ENCODE measurements at regions not wholly inside any gene's neighbourhood (a gene's known extent, or its start where the extent isn't known, plus 50 kb on each side); places are given as distances from the start of the nearest gene placed in this dataset.

- in situ Hi-C loops (cut with HindIII; ENCODE audit: low sequenced_read_pairs): no loop called here
These were observed 317.6 kb upstream of the TSHZ2 start for GRCh38 chr20:52654567-52654966.

GRCh38 chr20:52652271-52652670 lies 319.9 kb upstream of the TSHZ2 start:
- in situ Hi-C loops (cut with HindIII; ENCODE audit: low sequenced_read_pairs): no loop called here

GRCh38 chr20:52649727-52650126 lies 322.4 kb upstream of the TSHZ2 start:
- in situ Hi-C loops (cut with HindIII; ENCODE audit: low sequenced_read_pairs): no loop called here

- in situ Hi-C loops (cut with HindIII; ENCODE audit: low sequenced_read_pairs): no loop called here
These were observed 326.3 kb upstream of the TSHZ2 start for GRCh38 chr20:52645822-52646221.

GRCh38 chr20:52643034-52643433 lies 329.1 kb upstream of the TSHZ2 start:
- in situ Hi-C loops (cut with HindIII; ENCODE audit: low sequenced_read_pairs): no loop called here

- in situ Hi-C loops (cut with HindIII; ENCODE audit: low sequenced_read_pairs): no loop called here
These were observed 335.0 kb upstream of the TSHZ2 start for GRCh38 chr20:52637201-52637600.

GRCh38 chr20:52631469-52631868 lies 340.7 kb upstream of the TSHZ2 start:
- in situ Hi-C loops (cut with HindIII; ENCODE audit: low sequenced_read_pairs): no loop called here

GRCh38 chr20:52630138-52630537 lies 342.0 kb upstream of the TSHZ2 start:
- in situ Hi-C loops (cut with HindIII; ENCODE audit: low sequenced_read_pairs): no loop called here

- in situ Hi-C loops (cut with HindIII; ENCODE audit: low sequenced_read_pairs): no loop called here
These were observed 347.9 kb upstream of the TSHZ2 start for GRCh38 chr20:52624281-52624680.

GRCh38 chr20:52622081-52622480 lies 350.1 kb upstream of the TSHZ2 start:
- in situ Hi-C loops (cut with HindIII; ENCODE audit: low sequenced_read_pairs): no loop called here

- in situ Hi-C loops (cut with HindIII; ENCODE audit: low sequenced_read_pairs): no loop called here
These were observed 350.8 kb upstream of the TSHZ2 start for GRCh38 chr20:52621401-52621800.

GRCh38 chr20:52619671-52620070 lies 352.5 kb upstream of the TSHZ2 start:
- in situ Hi-C loops (cut with HindIII; ENCODE audit: low sequenced_read_pairs): no loop called here

- in situ Hi-C loops (cut with HindIII; ENCODE audit: low sequenced_read_pairs): no loop called here
These were observed 353.1 kb upstream of the TSHZ2 start for GRCh38 chr20:52619101-52619500.

- in situ Hi-C loops (cut with HindIII; ENCODE audit: low sequenced_read_pairs): no loop called here
These were observed 355.5 kb upstream of the TSHZ2 start for GRCh38 chr20:52616629-52617028.

- in situ Hi-C loops (cut with HindIII; ENCODE audit: low sequenced_read_pairs): no loop called here
These were observed 357.9 kb upstream of the TSHZ2 start for GRCh38 chr20:52614051-52614863.

- in situ Hi-C loops (cut with HindIII; ENCODE audit: low sequenced_read_pairs): no loop called here
These were observed 360.0 kb upstream of the TSHZ2 start for GRCh38 chr20:52612046-52612632.

GRCh38 chr20:52610749-52611148 lies 361.4 kb upstream of the TSHZ2 start:
- in situ Hi-C loops (cut with HindIII; ENCODE audit: low sequenced_read_pairs): no loop called here

GRCh38 chr20:52601295-52601971 lies 370.7 kb upstream of the TSHZ2 start:
- in situ Hi-C loops (cut with HindIII; ENCODE audit: low sequenced_read_pairs): no loop called here

GRCh38 chr20:52596256-52596655 lies 375.9 kb upstream of the TSHZ2 start:
- in situ Hi-C loops (cut with HindIII; ENCODE audit: low sequenced_read_pairs): no loop called here

- in situ Hi-C loops (cut with HindIII; ENCODE audit: low sequenced_read_pairs): no loop called here
These were observed 376.6 kb upstream of the TSHZ2 start for GRCh38 chr20:52595518-52595917.

- in situ Hi-C loops (cut with HindIII; ENCODE audit: low sequenced_read_pairs): no loop called here
These were observed 378.5 kb upstream of the TSHZ2 start for GRCh38 chr20:52593654-52594053.

GRCh38 chr20:52592567-52592966 lies 379.6 kb upstream of the TSHZ2 start:
- in situ Hi-C loops (cut with HindIII; ENCODE audit: low sequenced_read_pairs): no loop called here

Data from endothelial cell of hepatic sinusoid (primary cell).